22Rv1 (cell line): ENCODE measurements at regions not wholly inside any gene's neighbourhood (a gene's known extent, or its start where the extent isn't known, plus 50 kb on each side); places are given as distances from the start of the nearest gene placed in this dataset.
"Not testable (repeated sequence)": the region's sequence is repeated elsewhere in the genome, so short reads cannot be mapped to it uniquely, and the experiment has no call there.

Source experiments
- ZFX ChIP-seq: fragments of 450-650 bp; IDR thresholded peaks from 2 replicates; pipeline ENCODE4 v1.6.1; 2017; ENCODE audit warnings: antibody characterized with exemption, borderline replicate concordance
- TF ChIP-seq, protein P1 (sequence below): fragments of 450-650 bp; IDR thresholded peaks from 2 replicates; pipeline ENCODE4 v1.5.1; 2017; ENCODE audit warnings: mild to moderate bottlenecking

GRCh38 chr2:215783640-215784039, 229.7 kb downstream of the MREG start:
- TF ChIP-seq, protein P1, sequence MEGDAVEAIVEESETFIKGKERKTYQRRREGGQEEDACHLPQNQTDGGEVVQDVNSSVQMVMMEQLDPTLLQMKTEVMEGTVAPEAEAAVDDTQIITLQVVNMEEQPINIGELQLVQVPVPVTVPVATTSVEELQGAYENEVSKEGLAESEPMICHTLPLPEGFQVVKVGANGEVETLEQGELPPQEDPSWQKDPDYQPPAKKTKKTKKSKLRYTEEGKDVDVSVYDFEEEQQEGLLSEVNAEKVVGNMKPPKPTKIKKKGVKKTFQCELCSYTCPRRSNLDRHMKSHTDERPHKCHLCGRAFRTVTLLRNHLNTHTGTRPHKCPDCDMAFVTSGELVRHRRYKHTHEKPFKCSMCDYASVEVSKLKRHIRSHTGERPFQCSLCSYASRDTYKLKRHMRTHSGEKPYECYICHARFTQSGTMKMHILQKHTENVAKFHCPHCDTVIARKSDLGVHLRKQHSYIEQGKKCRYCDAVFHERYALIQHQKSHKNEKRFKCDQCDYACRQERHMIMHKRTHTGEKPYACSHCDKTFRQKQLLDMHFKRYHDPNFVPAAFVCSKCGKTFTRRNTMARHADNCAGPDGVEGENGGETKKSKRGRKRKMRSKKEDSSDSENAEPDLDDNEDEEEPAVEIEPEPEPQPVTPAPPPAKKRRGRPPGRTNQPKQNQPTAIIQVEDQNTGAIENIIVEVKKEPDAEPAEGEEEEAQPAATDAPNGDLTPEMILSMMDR = not testable (repeated sequence)
- not testable (repeated sequence) for TF ChIP-seq ZFX
